ENCODE measurements at regions not wholly inside any gene's neighbourhood (a gene's known extent, or its start where the extent isn't known, plus 50 kb on each side); places are given as distances from the start of the nearest gene placed in this dataset.

- no peak for TF ChIP-seq CTCF (IDR thresholded peaks at IDR 0.05; ENCODE audit: low read depth, low read length)
- H3K4me3 ChIP-seq (ENCODE audit: low read depth, low read length): no peak overlapping the region
These were observed 458.8 kb upstream of the SEMA6D start for GRCh38 chr15:47258521-47258920.

GRCh38 chr15:47265686-47266085 lies 451.6 kb upstream of the SEMA6D start:
- TF ChIP-seq CTCF (IDR thresholded peaks at IDR 0.05; ENCODE audit: low read depth, low read length): no peak
- no peak overlapping the region for H3K4me3 ChIP-seq (ENCODE audit: low read depth, low read length)

GRCh38 chr15:47266566-47266965 lies 450.7 kb upstream of the SEMA6D start:
- no peak for TF ChIP-seq CTCF (IDR thresholded peaks at IDR 0.05; ENCODE audit: low read depth, low read length)

GRCh38 chr15:47273864-47274263 lies 443.4 kb upstream of the SEMA6D start:
- no peak for TF ChIP-seq CTCF (IDR thresholded peaks at IDR 0.05; ENCODE audit: low read depth, low read length)

More at GRCh38 chr15:47266566-47266965, 450.7 kb upstream of the SEMA6D start:
- no peak overlapping the region for H3K4me3 ChIP-seq (ENCODE audit: low read depth, low read length)

GRCh38 chr15:47283246-47283645 lies 434.1 kb upstream of the SEMA6D start:
- TF ChIP-seq CTCF (IDR thresholded peaks at IDR 0.05; ENCODE audit: low read depth, low read length): no peak
- H3K4me3 ChIP-seq (ENCODE audit: low read depth, low read length): no peak overlapping the region

More at GRCh38 chr15:47273864-47274263, 443.4 kb upstream of the SEMA6D start:
- no peak overlapping the region for H3K4me3 ChIP-seq (ENCODE audit: low read depth, low read length)

- TF ChIP-seq CTCF (IDR thresholded peaks at IDR 0.05; ENCODE audit: low read depth, low read length): no peak
- H3K4me3 ChIP-seq (ENCODE audit: low read depth, low read length): no peak overlapping the region
These were observed 428.5 kb upstream of the SEMA6D start for GRCh38 chr15:47288794-47289193.

- TF ChIP-seq CTCF (IDR thresholded peaks at IDR 0.05; ENCODE audit: low read depth, low read length): no peak
- H3K4me3 ChIP-seq (ENCODE audit: low read depth, low read length): no peak overlapping the region
These were observed 427.6 kb upstream of the SEMA6D start for GRCh38 chr15:47289656-47290055.

Data from WI38 (cell line).